ENCODE measurements at regions not wholly inside any gene's neighbourhood (a gene's known extent, or its start where the extent isn't known, plus 50 kb on each side); places are given as distances from the start of the nearest gene placed in this dataset.

GRCh38 chr16:8048433-8048832 is 541.9 kb downstream of the TMEM114 start:
- WGBS, 2 experiments (ENCODE audit: extremely low coverage in 1 of 2, insufficient coverage in 1 of 2, insufficient read length in 1 of 2, insufficient replicate concordance in 2 of 2, low coverage in 1 of 2, low lambda C conversion rate in 2 of 2, missing lambda C conversion rate in 1 of 2), result 90% methylated on average over 4 of the region's 4 CpGs; no CpG with 5 or more reads in 1 of the 2 experiments
- H3K79me2 ChIP-seq (ENCODE audit: control insufficient read depth in 1 of 2, insufficient read depth in 2 of 2, low read length in 2 of 2), result no peaks in the 10 kb centered on the region
- DNase-seq (ENCODE audit: low read depth in 1 of 2, low spot score in 2 of 2), result no peak
- TF ChIP-seq, protein P1, sequence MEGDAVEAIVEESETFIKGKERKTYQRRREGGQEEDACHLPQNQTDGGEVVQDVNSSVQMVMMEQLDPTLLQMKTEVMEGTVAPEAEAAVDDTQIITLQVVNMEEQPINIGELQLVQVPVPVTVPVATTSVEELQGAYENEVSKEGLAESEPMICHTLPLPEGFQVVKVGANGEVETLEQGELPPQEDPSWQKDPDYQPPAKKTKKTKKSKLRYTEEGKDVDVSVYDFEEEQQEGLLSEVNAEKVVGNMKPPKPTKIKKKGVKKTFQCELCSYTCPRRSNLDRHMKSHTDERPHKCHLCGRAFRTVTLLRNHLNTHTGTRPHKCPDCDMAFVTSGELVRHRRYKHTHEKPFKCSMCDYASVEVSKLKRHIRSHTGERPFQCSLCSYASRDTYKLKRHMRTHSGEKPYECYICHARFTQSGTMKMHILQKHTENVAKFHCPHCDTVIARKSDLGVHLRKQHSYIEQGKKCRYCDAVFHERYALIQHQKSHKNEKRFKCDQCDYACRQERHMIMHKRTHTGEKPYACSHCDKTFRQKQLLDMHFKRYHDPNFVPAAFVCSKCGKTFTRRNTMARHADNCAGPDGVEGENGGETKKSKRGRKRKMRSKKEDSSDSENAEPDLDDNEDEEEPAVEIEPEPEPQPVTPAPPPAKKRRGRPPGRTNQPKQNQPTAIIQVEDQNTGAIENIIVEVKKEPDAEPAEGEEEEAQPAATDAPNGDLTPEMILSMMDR (IDR thresholded peaks at IDR 0.05; ENCODE audit: control extremely low read depth in 1 of 3, insufficient read depth in 1 of 3, low read depth in 1 of 3, low read length in 3 of 3), result no peak
- TF ChIP-seq SP4 (IDR thresholded peaks at IDR 0.05; ENCODE audit: low read length) (no peak), SP2 (IDR thresholded peaks at IDR 0.05; ENCODE audit: low read length) (no peak), KDM5A (IDR thresholded peaks at IDR 0.05; ENCODE audit: low read length) (no peak), POLR2A (IDR thresholded peaks at IDR 0.05; ENCODE audit: control extremely low read depth in 1 of 2, low read depth in 2 of 2, low read length in 2 of 2) (no peak), BCL11A (IDR thresholded peaks at IDR 0.05; ENCODE audit: low read depth in 2 of 2, low read length in 2 of 2) (no peak), TEAD4 (IDR thresholded peaks at IDR 0.05; ENCODE audit: low read depth, low read length) (no peak), TAF7 (optimal IDR thresholded peaks at IDR 0.05; ENCODE audit: borderline replicate concordance, low read depth, low read length) (no peak), RXRA (IDR thresholded peaks at IDR 0.05; ENCODE audit: insufficient read depth, low read depth, low read length) (no peak), EZH2 (IDR thresholded peaks at IDR 0.05; ENCODE audit: low read depth, low read length, severe bottlenecking) (no peak), RBBP5 (IDR thresholded peaks at IDR 0.05; ENCODE audit: borderline replicate concordance, low read depth, low read length) (no peak)
- TF ChIP-seq, protein P2, sequence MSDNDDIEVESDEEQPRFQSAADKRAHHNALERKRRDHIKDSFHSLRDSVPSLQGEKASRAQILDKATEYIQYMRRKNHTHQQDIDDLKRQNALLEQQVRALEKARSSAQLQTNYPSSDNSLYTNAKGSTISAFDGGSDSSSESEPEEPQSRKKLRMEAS (IDR thresholded peaks at IDR 0.05), result no peak

More at GRCh38 chr16:8048433-8048832, 541.9 kb downstream of the TMEM114 start:
- H3K56ac ChIP-seq (replicated peaks; ENCODE audit: insufficient read length, low read depth, low read length), result no peak overlapping the region
- H3K4me3 ChIP-seq (ENCODE audit: extremely low read depth in 1 of 4, insufficient read depth in 2 of 4, low read depth in 3 of 4, low read length in 4 of 4), result no peak overlapping the region
- no peak overlapping the region for H2BK120ac ChIP-seq (replicated peaks; ENCODE audit: low read depth, low read length)
- H3K9me3 ChIP-seq (ENCODE audit: insufficient read depth in 2 of 2, low read depth in 1 of 2, low read length in 1 of 2), result no peaks in the 10 kb centered on the region
- ChIA-PET POLR2A (ENCODE audit: partially characterized antibody) (no interaction called here), CTCF (ENCODE audit: partially characterized antibody) (interaction anchor here (0.6 kb wide), 1 partner anchor 230 kb away, joined by 3 read pairs; no protein-coding TSS in a partner anchor)
- H3K36me3 ChIP-seq (ENCODE audit: control insufficient read depth in 2 of 4, insufficient read depth in 4 of 4, low read length in 3 of 4), result no peaks in the 10 kb centered on the region
- no peak overlapping the region for H2BK15ac ChIP-seq (ENCODE audit: low read length)
- H2BK5ac ChIP-seq (ENCODE audit: low read depth, low read length), result no peak overlapping the region
- no peak overlapping the region for H4K91ac ChIP-seq (replicated peaks; ENCODE audit: insufficient read length, low read length)
- H3K18ac ChIP-seq (ENCODE audit: extremely low read depth, low read length), result no peak overlapping the region
- H2BK12ac ChIP-seq (ENCODE audit: low read depth, low read length), result no peak overlapping the region
- no peaks in the 10 kb centered on the region for H3K27me3 ChIP-seq (replicated peaks in 1 of 4; ENCODE audit: control insufficient read depth in 3 of 4, extremely low read depth in 1 of 4, insufficient read depth in 3 of 4, low read length in 3 of 4)
- no peak overlapping the region for H2AK5ac ChIP-seq (ENCODE audit: low read depth, low read length)
- H3K4me1 ChIP-seq (replicated peaks in 1 of 4; ENCODE audit: control insufficient read depth in 3 of 4, insufficient read depth in 4 of 4, low read length in 3 of 4), result no peaks in the 10 kb centered on the region
- no peak overlapping the region for H2AFZ ChIP-seq (ENCODE audit: low read length)
- no peak overlapping the region for H3K14ac ChIP-seq (ENCODE audit: insufficient read length)
- no peak overlapping the region for H3K9ac ChIP-seq (replicated peaks in 1 of 4; ENCODE audit: extremely low read depth in 1 of 4, low read depth in 3 of 4, low read length in 3 of 4)
- H3K27ac ChIP-seq (ENCODE audit: low read depth, low read length), result no peak overlapping the region
- H3K79me1 ChIP-seq (ENCODE audit: low read depth, low read length), result no peaks in the 10 kb centered on the region
- H2BK20ac ChIP-seq (ENCODE audit: low read length), result no peak overlapping the region
- H3K4ac ChIP-seq (replicated peaks; ENCODE audit: insufficient read length, low read depth, low read length), result no peak overlapping the region
- H3K23me2 ChIP-seq (ENCODE audit: low read depth, low read length), result no peaks in the 10 kb centered on the region
- H4K20me1 ChIP-seq (replicated peaks in 1 of 2; ENCODE audit: control insufficient read depth in 1 of 2, insufficient read depth in 2 of 2, low read length in 2 of 2), result no peaks in the 10 kb centered on the region
- FAIRE-seq, result no peak
- H4K8ac ChIP-seq (ENCODE audit: extremely low read depth, insufficient read depth, low read length), result no peak overlapping the region
- H3K4me2 ChIP-seq (ENCODE audit: insufficient read depth in 1 of 2, low read depth in 2 of 2, low read length in 2 of 2), result no peak overlapping the region
- H3K23ac ChIP-seq (ENCODE audit: insufficient read length), result no peak overlapping the region
- no peak overlapping the region for H4K5ac ChIP-seq (ENCODE audit: insufficient read length, low read depth, low read length)
